MM.1S (cell line): ENCODE measurements at regions not wholly inside any gene's neighbourhood (a gene's known extent, or its start where the extent isn't known, plus 50 kb on each side); places are given as distances from the start of the nearest gene placed in this dataset.

Experiments used
- EZH2phosphoT487 ChIP-seq: fragments of 300-600 bp; sonication (generic); IDR thresholded peaks from 2 replicates; pipeline ENCODE4 v1.6.1; 2018; ENCODE audit warnings: antibody characterized with exemption, low read length
- TF ChIP-seq, protein P1 (sequence below): fragments of 300-600 bp; sonication (generic); IDR thresholded peaks from 2 replicates; pipeline ENCODE4 v1.5.1; 2016; ENCODE audit warnings: antibody characterized with exemption, low read length, mixed read lengths

DNA sequence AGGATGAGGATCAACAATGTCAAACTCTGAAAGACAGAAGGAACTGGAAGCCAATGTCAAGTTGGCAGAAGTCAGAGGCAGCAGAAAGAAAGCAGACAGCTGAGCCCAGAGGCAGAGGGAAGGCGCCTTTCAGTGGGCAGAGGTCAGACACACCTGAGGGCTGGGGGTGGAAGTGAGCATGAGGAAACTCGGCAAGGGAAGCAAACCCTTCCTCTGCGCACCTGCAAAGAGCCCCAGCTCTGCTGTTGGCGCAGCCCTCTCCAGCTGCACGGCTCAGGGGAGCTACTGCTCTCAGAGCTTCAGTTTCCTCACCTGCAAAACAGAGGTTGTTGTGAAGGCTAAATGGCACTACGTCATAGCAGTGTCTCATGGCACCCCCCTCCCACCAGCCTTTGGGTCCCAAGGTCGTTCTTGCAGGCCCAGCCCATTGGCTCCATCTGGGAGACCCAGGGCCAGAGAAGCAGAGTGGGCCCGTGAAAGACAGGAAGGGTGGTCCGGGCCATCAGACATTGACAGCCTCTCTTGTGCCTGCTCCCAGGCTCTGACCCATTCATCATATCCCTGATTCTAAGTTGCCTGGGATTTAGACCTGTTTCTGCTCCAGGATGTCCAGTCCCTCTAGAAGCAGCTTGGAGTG, 53.3 kb upstream of the SLC6A11 start:
- TF ChIP-seq, protein P1, sequence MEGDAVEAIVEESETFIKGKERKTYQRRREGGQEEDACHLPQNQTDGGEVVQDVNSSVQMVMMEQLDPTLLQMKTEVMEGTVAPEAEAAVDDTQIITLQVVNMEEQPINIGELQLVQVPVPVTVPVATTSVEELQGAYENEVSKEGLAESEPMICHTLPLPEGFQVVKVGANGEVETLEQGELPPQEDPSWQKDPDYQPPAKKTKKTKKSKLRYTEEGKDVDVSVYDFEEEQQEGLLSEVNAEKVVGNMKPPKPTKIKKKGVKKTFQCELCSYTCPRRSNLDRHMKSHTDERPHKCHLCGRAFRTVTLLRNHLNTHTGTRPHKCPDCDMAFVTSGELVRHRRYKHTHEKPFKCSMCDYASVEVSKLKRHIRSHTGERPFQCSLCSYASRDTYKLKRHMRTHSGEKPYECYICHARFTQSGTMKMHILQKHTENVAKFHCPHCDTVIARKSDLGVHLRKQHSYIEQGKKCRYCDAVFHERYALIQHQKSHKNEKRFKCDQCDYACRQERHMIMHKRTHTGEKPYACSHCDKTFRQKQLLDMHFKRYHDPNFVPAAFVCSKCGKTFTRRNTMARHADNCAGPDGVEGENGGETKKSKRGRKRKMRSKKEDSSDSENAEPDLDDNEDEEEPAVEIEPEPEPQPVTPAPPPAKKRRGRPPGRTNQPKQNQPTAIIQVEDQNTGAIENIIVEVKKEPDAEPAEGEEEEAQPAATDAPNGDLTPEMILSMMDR = no peak
- TF ChIP-seq EZH2phosphoT487 = no peak
